Stomach (tissue), 4 donors: ENCODE measurements at regions not wholly inside any gene's neighbourhood (a gene's known extent, or its start where the extent isn't known, plus 50 kb on each side); places are given as distances from the start of the nearest gene placed in this dataset.
"Not testable (repeated sequence)": the region's sequence is repeated elsewhere in the genome, so short reads cannot be mapped to it uniquely, and the experiment has no call there.

Experiments used
- EP300 ChIP-seq: sonication (generic); formaldehyde crosslinking; IDR thresholded peaks from one replicate; pipeline ENCODE4 v1.6.1; 2017; ENCODE audit warnings: antibody characterized with exemption
- POLR2A ChIP-seq, 4 donors: fragments of 450-650 bp; IDR thresholded peaks; one replicate each; pipeline ENCODE4 v1.6.1; 2016; ENCODE audit warnings: antibody characterized with exemption in 4 of 4, control low read depth in 2 of 4, mild to moderate bottlenecking in 1 of 4, moderate library complexity in 1 of 4
- TF ChIP-seq, protein P1 (sequence below), 7 experiments: fragments of 450-650 bp in 4 of 7; fragments of 200-600 bp in 3 of 7; sonication (generic) in 3 of 7; IDR thresholded peaks; one replicate each; pipeline ENCODE4 v1.5.1; 2016 to 2019; ENCODE audit warnings: antibody characterized with exemption in 7 of 7, control low read depth in 2 of 7, mild to moderate bottlenecking in 1 of 7

DNA sequence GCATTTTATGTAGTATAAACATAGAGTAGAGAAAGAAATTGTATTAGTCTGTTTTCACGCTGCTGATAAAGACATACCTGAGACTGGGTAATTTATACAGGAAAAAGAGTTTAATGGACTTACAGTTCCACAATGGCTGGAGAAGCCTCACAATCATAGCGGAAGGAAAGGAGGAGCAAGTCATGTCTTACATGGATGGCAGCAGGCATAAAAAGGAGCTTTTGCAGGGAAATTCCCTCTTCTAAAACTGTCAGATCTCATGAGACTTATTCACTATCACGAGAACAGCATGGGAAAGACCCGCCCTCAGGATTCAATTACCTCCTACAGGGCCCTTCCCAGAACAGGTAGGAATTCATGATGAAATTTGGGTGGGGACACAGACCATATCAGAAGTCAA lies 98.1 kb downstream of the ARRDC3 start:
- TF ChIP-seq, protein P1, sequence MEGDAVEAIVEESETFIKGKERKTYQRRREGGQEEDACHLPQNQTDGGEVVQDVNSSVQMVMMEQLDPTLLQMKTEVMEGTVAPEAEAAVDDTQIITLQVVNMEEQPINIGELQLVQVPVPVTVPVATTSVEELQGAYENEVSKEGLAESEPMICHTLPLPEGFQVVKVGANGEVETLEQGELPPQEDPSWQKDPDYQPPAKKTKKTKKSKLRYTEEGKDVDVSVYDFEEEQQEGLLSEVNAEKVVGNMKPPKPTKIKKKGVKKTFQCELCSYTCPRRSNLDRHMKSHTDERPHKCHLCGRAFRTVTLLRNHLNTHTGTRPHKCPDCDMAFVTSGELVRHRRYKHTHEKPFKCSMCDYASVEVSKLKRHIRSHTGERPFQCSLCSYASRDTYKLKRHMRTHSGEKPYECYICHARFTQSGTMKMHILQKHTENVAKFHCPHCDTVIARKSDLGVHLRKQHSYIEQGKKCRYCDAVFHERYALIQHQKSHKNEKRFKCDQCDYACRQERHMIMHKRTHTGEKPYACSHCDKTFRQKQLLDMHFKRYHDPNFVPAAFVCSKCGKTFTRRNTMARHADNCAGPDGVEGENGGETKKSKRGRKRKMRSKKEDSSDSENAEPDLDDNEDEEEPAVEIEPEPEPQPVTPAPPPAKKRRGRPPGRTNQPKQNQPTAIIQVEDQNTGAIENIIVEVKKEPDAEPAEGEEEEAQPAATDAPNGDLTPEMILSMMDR (IDR thresholded peaks at IDR 0.05) = not testable (repeated sequence)
- TF ChIP-seq POLR2A (IDR thresholded peaks at IDR 0.05); EP300: not testable (repeated sequence)
